ENCODE measurements at regions not wholly inside any gene's neighbourhood (a gene's known extent, or its start where the extent isn't known, plus 50 kb on each side); places are given as distances from the start of the nearest gene placed in this dataset.

GRCh38 chr9:105834404-105834803, 140.1 kb downstream of the TMEM38B start:
- no peak overlapping the region for H3K27ac ChIP-seq
- no peaks in the 10 kb centered on the region for H3K36me3 ChIP-seq
- H3K4me1 ChIP-seq: no peaks in the 10 kb centered on the region
- H3K9me3 ChIP-seq: no peaks in the 10 kb centered on the region
- no peak overlapping the region for H3K4me3 ChIP-seq
- TF ChIP-seq CTCF (IDR thresholded peaks at IDR 0.05): no peak
- DNase-seq (ENCODE audit: low spot score): no peak
- H3K27me3 ChIP-seq: no peaks in the 10 kb centered on the region

- no peak for TF ChIP-seq CTCF (IDR thresholded peaks at IDR 0.05)
- DNase-seq (ENCODE audit: low spot score): no peak
- no peaks in the 10 kb centered on the region for H3K9me3 ChIP-seq
- H3K4me1 ChIP-seq: no peaks in the 10 kb centered on the region
- no peak overlapping the region for H3K4me3 ChIP-seq
- H3K27ac ChIP-seq: no peak overlapping the region
- no peaks in the 10 kb centered on the region for H3K27me3 ChIP-seq
- H3K36me3 ChIP-seq: no peaks in the 10 kb centered on the region
Measured at GRCh38 chr9:105835721-105836120, 141.4 kb downstream of the TMEM38B start.

- H3K4me1 ChIP-seq: no peaks in the 10 kb centered on the region
- no peaks in the 10 kb centered on the region for H3K36me3 ChIP-seq
- peaks cover 0 to 6% of the 10 kb centered on the region in 2 donors for H3K9me3 ChIP-seq
- no peaks in the 10 kb centered on the region for H3K27me3 ChIP-seq
- no peak overlapping the region for H3K27ac ChIP-seq
- no peak for TF ChIP-seq CTCF (IDR thresholded peaks at IDR 0.05)
- no peak overlapping the region for H3K4me3 ChIP-seq
- no peak for DNase-seq (ENCODE audit: low spot score)
Measured at GRCh38 chr9:105836936-105837660, 142.8 kb downstream of the TMEM38B start.

- Histone ChIP-seq H3K4me3 (no peak overlapping the region), H3K36me3 (no peaks in the 10 kb centered on the region), H3K9me3 (peaks cover 0 to 6% of the 10 kb centered on the region in 2 donors), H3K27me3 (no peaks in the 10 kb centered on the region), H3K4me1 (no peaks in the 10 kb centered on the region), H3K27ac (no peak overlapping the region)
- no peak for TF ChIP-seq CTCF (IDR thresholded peaks at IDR 0.05)
- no peak for DNase-seq (ENCODE audit: low spot score)
Measured at GRCh38 chr9:105841562-105841961, 147.2 kb downstream of the TMEM38B start.

- Histone ChIP-seq H3K4me1 (no peaks in the 10 kb centered on the region), H3K4me3 (no peak overlapping the region), H3K27me3 (no peaks in the 10 kb centered on the region), H3K36me3 (no peaks in the 10 kb centered on the region), H3K27ac (no peak overlapping the region), H3K9me3 (peaks cover 0 to 6% of the 10 kb centered on the region in 2 donors)
- peak in 1 of 2 donors; percentile 69 for TF ChIP-seq CTCF (IDR thresholded peaks at IDR 0.05)
- DNase-seq (ENCODE audit: low spot score): no peak
Measured at GRCh38 chr9:105842023-105842644, 147.8 kb downstream of the TMEM38B start.

All from right atrium auricular region (tissue), 2 donors.